GM18508 (cell line): ENCODE measurements at regions not wholly inside any gene's neighbourhood (a gene's known extent, or its start where the extent isn't known, plus 50 kb on each side); places are given as distances from the start of the nearest gene placed in this dataset.
"Not testable (repeated sequence)": the region's sequence is repeated elsewhere in the genome, so short reads cannot be mapped to it uniquely, and the experiment has no call there.

Experiments
- ATAC-seq: cut with Tn5 transposase; IDR thresholded peaks from one replicate; pipeline ENCODE4 v1.9.1; 2021; ENCODE audit warnings: moderate number of reproducible peaks; ENCODE audit not compliant: insufficient read depth, unreplicated experiment

DNA sequence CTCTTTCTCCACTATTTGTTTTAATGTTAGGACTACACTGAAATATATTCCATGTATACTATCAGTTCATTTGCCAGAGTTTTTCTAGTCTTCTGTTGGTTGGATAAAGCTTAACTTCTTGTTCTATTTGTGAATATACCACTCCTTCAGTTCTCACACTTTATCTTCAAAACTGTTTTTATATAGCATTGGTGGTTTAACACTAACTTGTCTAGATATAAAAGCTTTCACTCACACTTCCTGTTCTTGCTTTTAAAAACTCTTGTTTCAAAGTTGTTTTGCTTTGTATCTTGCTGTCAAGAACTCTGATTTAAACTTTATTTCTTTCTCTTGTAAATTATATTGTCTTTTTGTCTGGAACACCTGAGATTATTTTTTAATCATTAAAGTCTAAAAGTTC, 226.8 kb upstream of the TENT5A start:
- no peak for ATAC-seq

DNA sequence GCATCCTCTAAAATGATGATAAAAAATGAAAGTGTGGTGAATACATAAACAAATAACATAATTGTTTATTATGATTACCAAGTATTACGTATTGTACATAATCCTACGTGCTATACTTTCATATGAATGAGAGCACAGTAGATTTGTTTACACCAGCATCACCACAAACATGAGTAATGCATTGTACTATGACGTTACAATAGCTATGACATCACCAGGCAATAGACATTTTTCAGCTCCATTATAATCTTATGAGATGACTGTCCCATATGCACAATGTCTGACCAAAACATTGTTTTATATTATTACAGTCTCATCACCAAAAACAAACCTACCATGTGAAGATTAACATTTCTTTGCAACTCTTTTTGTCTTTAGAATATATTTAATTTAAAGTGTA, 225.7 kb upstream of the TENT5A start:
- ATAC-seq, result no peak

DNA sequence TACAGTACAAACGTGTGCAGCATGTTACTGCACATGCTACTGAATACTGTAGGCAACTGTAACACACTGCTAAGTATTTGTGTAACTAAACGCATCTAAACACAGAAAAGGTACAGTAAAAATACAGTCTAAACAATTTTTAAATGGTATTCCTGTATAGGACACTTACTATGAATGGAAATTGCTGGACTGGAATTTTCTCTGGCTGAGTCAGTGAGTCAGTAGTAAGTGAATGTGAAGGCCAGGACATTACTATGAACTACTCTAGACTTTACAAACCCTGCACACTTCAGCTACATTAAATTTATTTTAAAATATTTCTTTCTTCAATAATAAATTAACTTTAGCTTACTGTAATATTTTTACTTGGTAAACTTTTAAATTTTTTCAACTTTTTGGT, 225.0 kb upstream of the TENT5A start:
- no peak for ATAC-seq

GRCh38 chr6:81969814-81970213, 217.3 kb upstream of the TENT5A start:
- no peak for ATAC-seq

GRCh38 chr6:81969011-81969410, 216.5 kb upstream of the TENT5A start:
- no peak for ATAC-seq

- no peak for ATAC-seq
Observed at GRCh38 chr6:81966968-81967367, 214.5 kb upstream of the TENT5A start.

DNA sequence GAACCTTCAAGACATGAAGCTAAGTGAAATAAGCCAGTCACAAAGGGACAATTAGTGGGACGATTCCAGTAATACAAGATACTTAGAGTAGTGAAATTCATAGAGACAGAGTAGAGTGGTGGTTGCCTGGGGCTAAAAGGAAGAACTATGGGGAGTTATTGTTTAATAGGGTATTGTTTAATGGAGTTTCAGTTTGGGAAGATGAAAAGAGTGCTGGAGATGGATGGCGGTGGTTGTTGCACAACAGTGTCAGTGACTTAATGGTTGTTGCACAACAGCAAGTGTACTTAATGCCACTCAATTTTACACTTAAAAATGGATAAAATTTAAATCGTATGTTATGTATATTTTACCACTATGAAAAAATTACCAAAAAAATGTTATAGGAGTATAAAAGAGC, 209.7 kb upstream of the TENT5A start:
- no peak for ATAC-seq

- ATAC-seq, result no peak
Observed at GRCh38 chr6:81950877-81951276, 198.4 kb upstream of the TENT5A start.

- no peak for ATAC-seq
Observed at GRCh38 chr6:81948861-81949260, 196.4 kb upstream of the TENT5A start.

DNA sequence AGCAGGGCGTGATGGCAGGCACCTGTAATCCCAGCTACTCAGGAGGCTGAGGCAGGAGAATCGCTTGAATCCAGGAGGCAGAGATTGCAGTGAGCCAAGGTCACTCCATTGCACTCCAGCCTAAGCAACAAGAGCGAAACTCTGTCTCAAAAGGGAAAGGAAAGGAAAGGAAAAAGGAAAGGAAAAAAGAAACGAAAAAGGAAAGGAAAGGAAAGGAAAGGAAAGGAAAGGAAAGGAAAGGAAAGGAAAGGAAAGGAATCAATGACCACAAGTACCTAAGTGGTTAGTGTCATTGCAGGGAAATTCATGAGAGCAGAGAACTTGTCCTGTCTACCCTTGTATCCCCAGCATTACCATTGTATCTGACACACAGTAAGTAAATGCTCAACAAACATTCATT, 195.7 kb upstream of the TENT5A start:
- ATAC-seq, result not testable (repeated sequence)

DNA sequence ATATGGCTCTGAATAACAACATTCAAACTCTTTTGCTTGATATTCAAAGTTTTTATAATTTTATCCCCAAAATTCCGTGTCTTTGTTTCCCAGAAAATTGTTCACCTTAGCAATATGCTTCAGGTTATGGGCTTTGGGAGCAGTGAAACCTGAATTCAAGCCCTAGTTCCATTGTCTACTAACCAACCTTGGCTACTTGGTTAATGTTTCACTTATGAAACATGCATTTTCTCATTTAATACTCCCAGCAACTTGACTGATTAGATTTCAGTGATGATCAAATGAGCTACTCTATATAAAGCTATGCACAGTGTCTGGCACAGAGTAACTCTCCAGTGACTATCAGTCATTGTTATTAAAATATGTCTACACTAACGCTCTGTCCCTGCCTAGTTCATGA, 192.2 kb upstream of the TENT5A start:
- no peak for ATAC-seq

GRCh38 chr6:81942842-81943241, 190.4 kb upstream of the TENT5A start:
- ATAC-seq, result not testable (repeated sequence)

GRCh38 chr6:81942067-81942370, 189.5 kb upstream of the TENT5A start:
- no peak for ATAC-seq

- no peak for ATAC-seq
Observed at GRCh38 chr6:81940451-81940985, 188.0 kb upstream of the TENT5A start.

DNA sequence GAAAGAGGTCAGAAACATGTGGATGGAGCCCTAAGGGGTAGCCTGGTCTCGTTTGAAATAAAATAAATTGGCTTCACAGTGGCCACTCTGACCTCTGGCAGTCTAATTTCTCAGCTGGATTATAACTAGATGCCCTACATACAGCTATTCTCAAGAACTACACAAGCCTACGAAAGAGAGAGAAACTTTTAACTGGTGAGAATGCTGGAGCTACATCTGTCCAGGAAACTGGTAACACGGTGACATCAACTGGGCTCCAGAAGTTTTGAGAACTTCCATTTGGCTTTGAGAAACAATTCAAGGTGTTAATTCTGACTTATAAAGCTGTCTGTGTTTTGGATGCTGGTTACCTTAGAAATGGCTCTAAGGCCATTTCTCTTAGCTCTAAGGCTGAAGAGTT, 187.3 kb upstream of the TENT5A start:
- ATAC-seq, result no peak

- ATAC-seq, result no peak
Observed at GRCh38 chr6:81938991-81939732, 186.7 kb upstream of the TENT5A start.

DNA sequence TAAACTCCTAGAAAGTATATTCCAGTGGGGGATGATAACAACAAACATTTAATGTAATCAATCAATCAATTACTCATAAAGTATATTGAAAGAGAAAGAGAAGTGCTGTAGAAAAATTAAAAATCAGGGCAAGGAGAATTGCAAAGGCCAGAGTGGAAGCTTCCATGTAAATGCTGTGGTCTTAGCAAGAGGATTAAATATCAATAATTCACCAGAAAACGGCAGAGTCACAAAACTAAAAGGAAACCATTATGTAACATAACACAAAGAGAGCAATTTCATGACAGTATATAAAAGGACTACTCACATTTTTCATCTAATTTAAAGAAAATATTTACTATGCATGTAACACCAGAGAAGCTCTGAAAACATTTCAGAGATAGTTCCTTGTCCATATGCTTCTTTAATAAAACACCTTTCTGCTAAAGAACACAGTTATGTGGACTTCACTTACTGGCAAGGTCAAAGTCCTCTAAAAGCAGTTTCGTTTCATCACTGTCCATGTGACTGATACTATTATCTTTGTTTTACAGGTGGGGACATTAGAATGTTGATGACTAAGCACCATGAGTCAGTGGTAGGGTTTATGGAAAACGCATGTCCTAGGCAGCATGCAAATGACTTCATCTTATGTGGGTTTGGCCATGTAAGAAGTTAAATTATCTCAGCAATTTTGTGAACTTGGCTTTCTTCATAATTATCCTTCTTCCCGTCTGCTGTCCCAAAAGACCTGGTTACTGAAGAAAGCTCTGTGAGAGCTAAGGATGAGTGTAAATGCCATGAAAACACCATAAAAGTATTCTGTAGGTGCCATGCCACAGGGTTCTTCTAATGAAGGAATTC, 185.8 kb upstream of the TENT5A start:
- peak; percentile 87 for ATAC-seq

DNA sequence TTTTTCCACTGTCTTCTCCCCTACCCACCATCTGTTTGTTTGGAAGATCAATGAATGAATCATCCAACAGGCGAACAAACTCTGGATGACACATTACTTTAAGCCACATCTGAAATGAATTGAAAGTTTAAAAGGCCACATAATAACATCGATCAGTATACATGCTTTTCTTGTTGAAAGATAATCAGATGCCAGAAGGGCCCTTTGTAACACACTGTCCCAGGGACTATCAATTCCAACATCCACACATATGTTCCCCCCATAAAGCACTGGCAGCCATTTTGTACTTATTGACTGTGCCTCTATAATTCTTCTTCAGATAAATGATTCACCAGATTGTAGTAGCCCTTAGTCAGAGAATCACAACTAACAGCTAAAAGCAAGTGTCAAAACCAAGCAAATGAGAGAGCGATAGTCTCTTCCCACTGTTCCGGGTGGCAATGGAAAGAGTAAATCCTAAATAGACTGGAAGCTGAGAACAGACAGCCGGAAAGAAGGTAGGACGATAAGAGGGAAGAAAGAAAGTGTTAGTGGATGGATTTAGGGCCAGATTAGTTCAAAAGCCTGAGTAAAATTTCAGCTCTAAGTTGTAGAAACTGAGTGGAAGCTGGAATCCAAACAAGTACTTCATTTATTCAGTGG, 184.9 kb upstream of the TENT5A start:
- no peak for ATAC-seq

DNA sequence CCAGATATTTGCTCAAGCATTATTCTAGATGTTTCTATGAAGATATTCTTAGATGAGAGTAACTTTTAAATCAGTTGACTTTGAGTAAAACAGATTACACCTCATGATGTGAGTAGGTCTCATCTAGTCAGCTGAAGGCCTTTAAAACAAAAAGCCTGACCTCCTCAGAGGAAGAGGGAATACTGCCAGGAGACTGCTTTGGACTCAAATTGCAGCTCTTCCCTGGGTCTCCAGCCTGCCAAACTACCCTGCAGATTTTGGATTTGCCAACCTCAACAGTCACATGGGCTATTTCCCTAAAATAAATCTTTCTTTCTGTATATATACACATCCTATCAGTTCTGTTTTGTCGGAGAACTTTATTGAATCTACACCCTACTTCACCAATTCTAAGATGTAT, 182.5 kb upstream of the TENT5A start:
- no peak for ATAC-seq

- no peak for ATAC-seq
Observed at GRCh38 chr6:81933608-81934051, 181.1 kb upstream of the TENT5A start.

- ATAC-seq, result peak; percentile 46
Observed at GRCh38 chr6:81933089-81933488, 180.6 kb upstream of the TENT5A start.
